MCF 10A (cell line): ENCODE measurements at regions not wholly inside any gene's neighbourhood (a gene's known extent, or its start where the extent isn't known, plus 50 kb on each side); places are given as distances from the start of the nearest gene placed in this dataset.
"Not testable (repeated sequence)": the region's sequence is repeated elsewhere in the genome, so short reads cannot be mapped to it uniquely, and the experiment has no call there.

Experiments used
- BruUV-seq: library from RNA; stranded (reverse); fragments of 400-500 nt; replicated peaks from 2 replicates; lab custom pipeline; 2021; lab: Mats Ljungman, UMichigan
- CTCF ChIA-PET: fragments of 300-600 bp; sonication (Branson Sonifier 250); formaldehyde crosslinking; extraction: SDS; loops from one replicate; lab custom pipeline; 2021; ENCODE audit warnings: antibody characterized with exemption, inconsistent platforms; lab: Yijun Ruan, JAX
- POLR2A ChIA-PET: fragments of 300-600, 350-650 bp; sonication (Branson Sonifier 250); formaldehyde crosslinking; extraction: SDS; loops from one replicate; lab custom pipeline; 2020; ENCODE audit warnings: antibody characterized with exemption, inconsistent platforms; lab: Yijun Ruan, JAX
- DNase-seq: peaks from one replicate; pipeline ENCODE4 v3.0.0-alpha.2; 2018; ENCODE audit not compliant: unreplicated experiment
- H3K27ac Mint-ChIP-seq: one replicate; pipeline ENCODE4 v1.8.0; 2022; ENCODE audit warnings: mild to moderate bottlenecking, low read depth, mixed read lengths; ENCODE audit not compliant: unreplicated experiment
- H3K27me3 Mint-ChIP-seq: one replicate; pipeline ENCODE4 v1.8.0; 2022; ENCODE audit warnings: mixed read lengths; ENCODE audit not compliant: insufficient read depth, unreplicated experiment
- H3K36me3 Mint-ChIP-seq: one replicate; pipeline ENCODE4 v1.8.0; 2022; ENCODE audit warnings: mild to moderate bottlenecking, moderate library complexity, mixed read lengths; ENCODE audit not compliant: insufficient read depth, unreplicated experiment
- H3K4me1 Mint-ChIP-seq: one replicate; pipeline ENCODE4 v1.8.0; 2022; ENCODE audit warnings: mixed read lengths; ENCODE audit not compliant: insufficient read depth, unreplicated experiment
- H3K4me3 Mint-ChIP-seq: one replicate; pipeline ENCODE4 v1.8.0; 2022; ENCODE audit warnings: mild to moderate bottlenecking, moderate library complexity, mixed read lengths; ENCODE audit not compliant: unreplicated experiment
- H3K9me3 Mint-ChIP-seq: one replicate; pipeline ENCODE4 v1.8.0; 2022; ENCODE audit warnings: mixed read lengths; ENCODE audit not compliant: unreplicated experiment
- intact Hi-C: fragments of 100-400 bp; cut with micrococcal nuclease; formaldehyde crosslinking; loops from 2 replicates; pipeline ENCODE4 v1.14.1; 2022
- TF ChIP-seq, protein P1 (sequence below): fragments of 200-600 bp; IDR thresholded peaks from one replicate; pipeline ENCODE4 v1.8.0; 2022; ENCODE audit warnings: antibody characterized with exemption, mild to moderate bottlenecking; ENCODE audit not compliant: unreplicated experiment

DNA sequence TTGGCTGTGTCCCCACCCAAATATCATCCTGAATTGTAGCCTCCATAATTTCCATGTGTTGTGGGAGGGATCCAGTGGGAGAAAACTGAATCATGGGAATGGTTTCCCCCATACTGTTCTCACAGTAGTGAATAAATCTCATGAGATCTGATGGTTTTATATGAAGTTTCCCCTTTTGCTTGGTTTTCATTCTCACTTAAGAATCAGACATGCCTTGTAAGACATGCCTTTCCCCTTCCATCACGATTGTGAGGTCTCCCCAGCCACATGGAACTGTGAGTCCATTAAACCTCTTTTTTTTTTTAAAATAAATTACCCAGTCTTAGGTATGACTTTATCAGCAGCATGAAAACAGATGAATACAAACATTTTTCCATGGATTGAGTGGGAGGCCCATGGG is 652.9 kb downstream of the ETNK1 start:
- TF ChIP-seq, protein P1, sequence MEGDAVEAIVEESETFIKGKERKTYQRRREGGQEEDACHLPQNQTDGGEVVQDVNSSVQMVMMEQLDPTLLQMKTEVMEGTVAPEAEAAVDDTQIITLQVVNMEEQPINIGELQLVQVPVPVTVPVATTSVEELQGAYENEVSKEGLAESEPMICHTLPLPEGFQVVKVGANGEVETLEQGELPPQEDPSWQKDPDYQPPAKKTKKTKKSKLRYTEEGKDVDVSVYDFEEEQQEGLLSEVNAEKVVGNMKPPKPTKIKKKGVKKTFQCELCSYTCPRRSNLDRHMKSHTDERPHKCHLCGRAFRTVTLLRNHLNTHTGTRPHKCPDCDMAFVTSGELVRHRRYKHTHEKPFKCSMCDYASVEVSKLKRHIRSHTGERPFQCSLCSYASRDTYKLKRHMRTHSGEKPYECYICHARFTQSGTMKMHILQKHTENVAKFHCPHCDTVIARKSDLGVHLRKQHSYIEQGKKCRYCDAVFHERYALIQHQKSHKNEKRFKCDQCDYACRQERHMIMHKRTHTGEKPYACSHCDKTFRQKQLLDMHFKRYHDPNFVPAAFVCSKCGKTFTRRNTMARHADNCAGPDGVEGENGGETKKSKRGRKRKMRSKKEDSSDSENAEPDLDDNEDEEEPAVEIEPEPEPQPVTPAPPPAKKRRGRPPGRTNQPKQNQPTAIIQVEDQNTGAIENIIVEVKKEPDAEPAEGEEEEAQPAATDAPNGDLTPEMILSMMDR: no peak
- no TSS peak for BruUV-seq
- Mint-ChIP-seq H3K27ac (no peak overlapping the region), H3K4me1 (no peaks in the 10 kb centered on the region), H3K27me3 (no peaks in the 10 kb centered on the region), H3K36me3 (no peaks in the 10 kb centered on the region), H3K4me3 (no peak overlapping the region), H3K9me3 (peaks cover under 1% of the 10 kb centered on the region)
- POLR2A ChIA-PET: no interaction called here
- intact Hi-C loops: no loop called here
- CTCF ChIA-PET: no interaction called here
- DNase-seq: no peak

DNA sequence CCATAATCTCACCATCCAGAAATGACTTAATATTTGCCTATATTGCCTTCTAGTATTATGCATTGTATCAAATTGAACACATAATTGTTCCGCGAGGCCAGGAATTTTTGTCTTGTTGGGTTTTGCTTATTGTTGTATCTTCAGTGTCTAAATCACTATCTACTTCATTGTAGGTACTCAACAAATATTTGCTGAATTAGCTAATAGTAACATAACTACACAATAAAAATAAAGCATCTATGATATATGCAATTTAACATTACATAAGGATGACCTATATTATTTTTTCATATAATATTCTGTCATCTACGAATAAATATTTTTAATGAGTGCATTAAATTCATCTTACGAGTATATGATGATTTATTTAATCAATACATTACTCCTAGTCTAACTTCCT is 656.3 kb downstream of the ETNK1 start:
- intact Hi-C loops: no loop called here
- CTCF ChIA-PET: no interaction called here
- BruUV-seq: no TSS peak
- H3K4me1 Mint-ChIP-seq: no peaks in the 10 kb centered on the region
- no peak overlapping the region for H3K4me3 Mint-ChIP-seq
- peaks cover 14% of the 10 kb centered on the region for H3K9me3 Mint-ChIP-seq
- no peak for DNase-seq
- TF ChIP-seq, protein P1: no peak
- H3K27ac Mint-ChIP-seq: no peak overlapping the region
- POLR2A ChIA-PET: no interaction called here
- no peaks in the 10 kb centered on the region for H3K27me3 Mint-ChIP-seq
- no peaks in the 10 kb centered on the region for H3K36me3 Mint-ChIP-seq

DNA sequence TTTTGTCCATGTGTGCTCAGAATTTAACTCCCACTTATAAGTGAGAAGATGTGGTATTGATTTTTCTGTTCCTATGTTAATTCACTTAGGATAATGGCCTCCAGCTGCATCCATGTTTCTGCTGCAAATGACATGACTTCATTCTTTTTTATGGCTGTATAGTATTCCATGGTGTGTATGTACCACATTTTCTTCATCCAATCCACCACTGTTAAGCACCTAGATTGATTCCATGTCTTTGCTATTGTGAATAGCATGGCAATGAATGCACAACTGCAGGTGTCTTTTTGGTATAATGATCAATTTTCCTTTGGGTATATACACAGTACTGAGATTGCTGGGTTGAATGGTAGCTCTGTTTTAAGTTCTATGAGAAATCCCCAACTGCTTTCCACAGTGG is 657.7 kb downstream of the ETNK1 start:
- intact Hi-C loops: no loop called here
- no peaks in the 10 kb centered on the region for H3K36me3 Mint-ChIP-seq
- no peaks in the 10 kb centered on the region for H3K27me3 Mint-ChIP-seq
- peaks cover 14% of the 10 kb centered on the region for H3K9me3 Mint-ChIP-seq
- no peaks in the 10 kb centered on the region for H3K4me1 Mint-ChIP-seq
- ChIA-PET CTCF (interaction anchor here (0.6 kb wide), 1 partner anchor 77 kb away, joined by 3 read pairs; no protein-coding TSS in a partner anchor), POLR2A (no interaction called here)
- no peak overlapping the region for H3K27ac Mint-ChIP-seq
- DNase-seq: no peak
- H3K4me3 Mint-ChIP-seq: no peak overlapping the region
- BruUV-seq: no TSS peak
- TF ChIP-seq, protein P1: no peak

DNA sequence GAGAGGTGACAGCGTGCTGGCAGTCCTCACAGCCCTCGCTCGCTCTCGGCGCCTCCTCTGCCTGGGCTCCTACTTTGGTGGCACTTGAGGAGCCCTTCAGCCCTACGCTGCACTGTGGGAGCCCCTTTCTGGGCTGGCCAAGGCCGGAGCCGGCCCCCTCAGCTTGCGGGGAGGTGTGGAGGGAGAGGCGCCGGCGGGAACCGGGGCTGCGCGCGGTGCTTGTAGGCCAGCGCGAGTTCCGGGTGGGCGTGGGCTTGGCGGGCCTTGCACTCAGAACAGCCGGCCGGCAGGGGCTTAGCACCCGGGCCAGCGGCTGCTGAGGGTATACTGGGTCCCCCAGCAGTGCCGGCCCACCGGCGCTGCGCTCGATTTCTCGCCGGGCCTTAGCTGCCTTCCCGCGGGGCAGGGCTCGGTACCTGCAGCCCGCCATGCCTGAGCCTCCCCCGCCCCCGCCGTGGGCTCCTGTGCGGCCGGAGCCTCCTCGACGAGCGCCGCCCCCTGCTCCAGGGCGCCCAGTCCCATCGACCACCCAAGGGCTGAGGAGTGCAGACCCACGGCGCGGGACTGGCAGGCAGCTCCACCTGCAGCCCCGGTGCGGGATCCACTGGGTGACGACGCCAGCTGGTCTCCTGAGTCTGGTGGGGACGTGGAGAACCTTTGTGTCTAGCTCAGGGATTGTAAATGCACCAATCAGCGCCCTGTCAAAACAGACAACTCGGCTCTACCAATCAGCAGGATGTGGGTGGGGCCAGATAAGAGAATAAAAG is 661.0 kb downstream of the ETNK1 start:
- BruUV-seq, intact Hi-C loops, POLR2A ChIA-PET, CTCF ChIA-PET, DNase-seq, H3K27me3 Mint-ChIP-seq, H3K4me1 Mint-ChIP-seq, H3K36me3 Mint-ChIP-seq, H3K27ac Mint-ChIP-seq, H3K4me3 Mint-ChIP-seq: not testable (repeated sequence)
- H3K9me3 Mint-ChIP-seq: peaks cover 14% of the 10 kb centered on the region
